Epithelial cell of esophagus (primary cell): ENCODE measurements at regions not wholly inside any gene's neighbourhood (a gene's known extent, or its start where the extent isn't known, plus 50 kb on each side); places are given as distances from the start of the nearest gene placed in this dataset.

ENCODE experiments used
- DNase-seq: peaks from one replicate; pipeline ENCODE4 v3.0.0; 2010; ENCODE audit warnings: low read depth
- H3K4me3 ChIP-seq: 2 replicates; pipeline ENCODE4 v1.5.1; 2011; ENCODE audit warnings: mild to moderate bottlenecking, low read length, control low read depth
- CTCF ChIP-seq: IDR thresholded peaks from 2 replicates; pipeline ENCODE4 v1.5.1; 2011; ENCODE audit warnings: low read depth, mild to moderate bottlenecking, low read length, control low read depth, inconsistent platforms; ENCODE audit not compliant: insufficient read depth; ENCODE audit errors: missing control alignments

DNA sequence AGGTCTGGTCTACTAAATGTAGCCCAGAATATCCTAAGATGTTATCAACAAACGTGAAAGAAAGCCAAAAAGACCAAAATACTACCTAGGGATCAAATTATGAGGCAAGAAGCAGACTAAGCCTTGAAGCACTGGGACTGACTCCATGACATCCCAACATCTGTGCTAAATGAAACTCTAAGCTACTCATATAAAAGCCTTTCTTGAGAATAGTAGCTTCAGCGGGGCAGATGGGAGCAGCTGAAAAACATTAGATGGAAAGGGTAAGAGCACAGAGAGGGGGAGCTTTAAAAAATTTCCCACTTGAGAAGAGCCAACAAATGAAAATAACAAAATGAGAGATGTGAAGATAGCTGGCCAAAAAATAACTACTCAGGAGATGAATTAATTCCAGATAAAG, 81.7 kb downstream of the MAD2L1 start:
- H3K4me3 ChIP-seq: no peak overlapping the region
- no peak for DNase-seq
- TF ChIP-seq CTCF: no peak

- DNase-seq: no peak
- TF ChIP-seq CTCF: no peak
- no peak overlapping the region for H3K4me3 ChIP-seq
Measured at GRCh38 chr4:119982756-119983155, 83.9 kb downstream of the MAD2L1 start.

DNA sequence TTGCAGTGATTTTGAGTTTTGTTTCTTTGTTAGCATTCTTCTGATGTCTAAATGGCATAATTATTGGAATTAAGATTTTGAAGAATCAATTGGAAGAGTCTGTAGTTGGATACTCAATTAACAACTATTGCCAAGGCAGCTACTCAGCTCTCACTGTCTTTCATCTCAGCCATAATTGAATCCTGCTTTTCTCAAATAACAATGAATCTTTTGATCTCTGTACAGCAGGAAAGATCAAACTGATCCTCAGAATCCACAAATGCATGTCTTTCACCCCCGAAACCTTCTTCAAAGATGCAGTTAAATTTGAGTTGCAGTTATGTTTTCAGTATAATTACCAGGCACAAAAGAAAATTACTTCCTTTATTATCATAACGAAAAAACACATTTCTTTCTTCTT, 86.2 kb downstream of the MAD2L1 start:
- no peak for DNase-seq
- no peak for TF ChIP-seq CTCF

GRCh38 chr4:119977076-119977940, 89.3 kb downstream of the MAD2L1 start:
- no peak for TF ChIP-seq CTCF
- no peak for DNase-seq
- H3K4me3 ChIP-seq: no peak overlapping the region

More for the DNA sequence above, 86.2 kb downstream of the MAD2L1 start:
- no peak overlapping the region for H3K4me3 ChIP-seq

DNA sequence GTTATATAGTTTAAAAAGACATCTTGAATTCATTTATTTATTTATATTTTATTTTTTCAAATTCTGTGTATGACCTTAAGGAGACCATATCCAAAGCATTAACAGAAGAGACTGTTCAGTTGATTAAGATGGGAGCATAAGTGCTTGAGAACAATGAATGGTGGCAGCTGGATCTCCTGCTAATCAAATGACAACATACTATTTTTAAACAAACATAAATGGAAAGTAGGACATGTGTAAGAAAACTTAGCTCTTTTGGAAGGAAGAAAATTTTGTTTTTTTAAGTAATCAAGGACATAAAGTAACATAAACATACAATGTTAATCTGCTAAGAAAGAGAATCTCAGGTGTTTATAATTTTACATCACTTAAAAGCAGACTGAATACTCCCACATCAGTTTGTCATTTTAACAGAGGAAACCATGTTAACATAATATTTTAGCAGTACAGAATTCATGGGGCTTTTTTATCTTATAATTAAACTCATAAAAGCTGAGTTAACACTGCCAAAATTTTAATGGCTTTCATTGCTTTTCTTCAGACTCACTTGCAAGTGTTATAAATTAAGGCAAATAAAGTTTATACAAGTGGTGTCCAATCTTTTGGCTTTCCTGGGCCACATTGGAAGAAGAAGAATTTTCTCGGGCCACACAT, 95.1 kb downstream of the MAD2L1 start:
- no peak for TF ChIP-seq CTCF
- no peak for DNase-seq
- H3K4me3 ChIP-seq: no peak overlapping the region

- TF ChIP-seq CTCF: no peak
- no peak for DNase-seq
- no peak overlapping the region for H3K4me3 ChIP-seq
Measured at GRCh38 chr4:119962631-119963030, 104.0 kb downstream of the MAD2L1 start.
